Stimulated activated CD8-positive, alpha-beta memory T cell treated with anti-CD3 and anti-CD28 coated beads, Interleukin-7, amount 100 ng/mL, for 4 hours (primary cell): ENCODE measurements at regions not wholly inside any gene's neighbourhood (a gene's known extent, or its start where the extent isn't known, plus 50 kb on each side); places are given as distances from the start of the nearest gene placed in this dataset.
"Not testable (repeated sequence)": the region's sequence is repeated elsewhere in the genome, so short reads cannot be mapped to it uniquely, and the experiment has no call there.

Experiments
- DNase-seq, 2 donors: peaks; one replicate each; pipeline ENCODE4 v3.0.0-alpha.2; 2020; ENCODE audit warnings: low read depth in 2 of 2

- DNase-seq: no peak
These were observed 140.9 kb upstream of the TGFBR2 start for GRCh38 chr3:30465454-30465853.

- DNase-seq: no peak
These were observed 138.7 kb upstream of the TGFBR2 start for GRCh38 chr3:30467596-30468238.

GRCh38 chr3:30469133-30469532 lies 137.3 kb upstream of the TGFBR2 start:
- DNase-seq: no peak

GRCh38 chr3:30470496-30470895 lies 135.9 kb upstream of the TGFBR2 start:
- DNase-seq: no peak

GRCh38 chr3:30471066-30471465 lies 135.3 kb upstream of the TGFBR2 start:
- no peak for DNase-seq

- DNase-seq: no peak
These were observed 134.5 kb upstream of the TGFBR2 start for GRCh38 chr3:30471796-30472489.

GRCh38 chr3:30473374-30474051 lies 132.9 kb upstream of the TGFBR2 start:
- DNase-seq: no peak

- no peak for DNase-seq
These were observed 132.0 kb upstream of the TGFBR2 start for GRCh38 chr3:30474371-30474770.

- peak in 1 of 2 donors; percentile 5 for DNase-seq
These were observed 131.2 kb upstream of the TGFBR2 start for GRCh38 chr3:30475038-30475808.

- no peak for DNase-seq
These were observed 130.6 kb upstream of the TGFBR2 start for GRCh38 chr3:30475809-30476178.

- no peak for DNase-seq
These were observed 129.9 kb upstream of the TGFBR2 start for GRCh38 chr3:30476368-30477084.

GRCh38 chr3:30477149-30477921 lies 129.1 kb upstream of the TGFBR2 start:
- DNase-seq: no peak

- not testable (repeated sequence) for DNase-seq
These were observed 126.7 kb upstream of the TGFBR2 start for GRCh38 chr3:30479737-30480136.

GRCh38 chr3:30480156-30480555 lies 126.2 kb upstream of the TGFBR2 start:
- not testable (repeated sequence) for DNase-seq

- DNase-seq: no peak
These were observed 125.8 kb upstream of the TGFBR2 start for GRCh38 chr3:30480587-30480986.

GRCh38 chr3:30481241-30481640 lies 125.2 kb upstream of the TGFBR2 start:
- no peak for DNase-seq

- DNase-seq: not testable (repeated sequence)
These were observed 122.2 kb upstream of the TGFBR2 start for GRCh38 chr3:30484229-30484628.

- DNase-seq: no peak
These were observed 120.0 kb upstream of the TGFBR2 start for GRCh38 chr3:30486368-30486767.

- DNase-seq: no peak
These were observed 118.2 kb upstream of the TGFBR2 start for GRCh38 chr3:30488070-30488756.
